ENCODE measurements at regions not wholly inside any gene's neighbourhood (a gene's known extent, or its start where the extent isn't known, plus 50 kb on each side); places are given as distances from the start of the nearest gene placed in this dataset.

DNA sequence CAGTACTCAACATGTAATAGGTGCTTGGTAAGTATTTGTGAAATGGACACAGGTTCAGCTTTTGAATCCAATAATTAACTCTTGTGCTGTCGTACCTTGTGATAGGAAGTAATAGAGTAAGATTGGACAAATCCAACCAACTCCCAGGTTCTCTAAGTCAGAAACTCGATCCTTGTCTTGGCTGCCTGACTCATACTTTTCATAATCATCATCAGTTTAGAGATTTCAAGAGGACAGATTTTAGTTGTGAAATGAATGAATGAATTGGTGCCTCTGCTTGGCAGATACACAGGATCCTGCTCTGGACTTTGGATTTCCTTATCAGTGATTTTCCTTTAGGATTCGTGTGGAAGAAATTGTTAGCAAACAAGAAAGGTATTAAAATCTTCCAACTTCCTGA is 1145.2 kb downstream of the AACS start:
- TF ChIP-seq, protein P1, sequence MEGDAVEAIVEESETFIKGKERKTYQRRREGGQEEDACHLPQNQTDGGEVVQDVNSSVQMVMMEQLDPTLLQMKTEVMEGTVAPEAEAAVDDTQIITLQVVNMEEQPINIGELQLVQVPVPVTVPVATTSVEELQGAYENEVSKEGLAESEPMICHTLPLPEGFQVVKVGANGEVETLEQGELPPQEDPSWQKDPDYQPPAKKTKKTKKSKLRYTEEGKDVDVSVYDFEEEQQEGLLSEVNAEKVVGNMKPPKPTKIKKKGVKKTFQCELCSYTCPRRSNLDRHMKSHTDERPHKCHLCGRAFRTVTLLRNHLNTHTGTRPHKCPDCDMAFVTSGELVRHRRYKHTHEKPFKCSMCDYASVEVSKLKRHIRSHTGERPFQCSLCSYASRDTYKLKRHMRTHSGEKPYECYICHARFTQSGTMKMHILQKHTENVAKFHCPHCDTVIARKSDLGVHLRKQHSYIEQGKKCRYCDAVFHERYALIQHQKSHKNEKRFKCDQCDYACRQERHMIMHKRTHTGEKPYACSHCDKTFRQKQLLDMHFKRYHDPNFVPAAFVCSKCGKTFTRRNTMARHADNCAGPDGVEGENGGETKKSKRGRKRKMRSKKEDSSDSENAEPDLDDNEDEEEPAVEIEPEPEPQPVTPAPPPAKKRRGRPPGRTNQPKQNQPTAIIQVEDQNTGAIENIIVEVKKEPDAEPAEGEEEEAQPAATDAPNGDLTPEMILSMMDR (IDR thresholded peaks at IDR 0.05; ENCODE audit: borderline replicate concordance, insufficient read depth, low read depth, low read length) = no peak
- H3K4me3 ChIP-seq (ENCODE audit: low read depth, low read length) = no peak overlapping the region

DNA sequence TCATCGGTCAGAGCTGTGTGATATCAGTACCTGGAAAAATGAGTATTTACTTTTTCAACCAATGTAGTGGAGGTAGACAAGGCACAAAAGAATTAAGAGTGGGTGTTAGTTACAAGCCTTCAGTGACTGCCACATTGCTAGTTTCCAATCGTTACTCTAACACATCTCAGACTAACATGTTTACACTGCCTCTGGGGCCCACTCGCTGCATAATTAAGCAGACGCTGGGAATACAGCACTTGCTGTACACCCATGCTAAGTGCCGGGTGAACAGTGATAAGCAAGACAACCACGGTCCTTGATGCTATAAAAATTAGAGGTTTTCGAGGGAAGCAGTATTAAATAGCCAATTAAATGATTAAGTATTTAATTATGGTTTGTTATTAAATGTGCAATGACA is 1147.6 kb downstream of the AACS start:
- TF ChIP-seq, protein P1 (IDR thresholded peaks at IDR 0.05; ENCODE audit: borderline replicate concordance, insufficient read depth, low read depth, low read length) = no peak
- no peak overlapping the region for H3K4me3 ChIP-seq (ENCODE audit: low read depth, low read length)

DNA sequence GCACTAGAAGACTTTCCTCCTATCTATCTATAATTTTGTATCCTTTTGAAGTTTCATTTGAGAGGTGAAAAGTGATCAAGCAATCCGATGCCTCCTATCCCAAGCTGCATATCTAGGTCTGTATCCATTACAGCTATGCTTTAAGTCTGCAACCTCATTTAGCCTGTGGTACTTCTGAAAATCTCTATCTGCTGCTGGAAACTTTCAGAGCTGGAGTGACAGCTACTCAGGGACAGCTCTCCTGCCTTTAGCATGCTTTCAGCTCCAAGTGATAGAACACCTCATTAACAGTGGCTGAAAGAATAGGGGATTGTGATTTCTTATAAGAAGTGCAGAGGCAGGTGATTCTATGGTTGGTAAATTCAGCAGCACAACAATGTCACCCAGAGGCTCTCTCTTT is 1153.5 kb downstream of the AACS start:
- TF ChIP-seq, protein P1 (IDR thresholded peaks at IDR 0.05; ENCODE audit: borderline replicate concordance, insufficient read depth, low read depth, low read length) = no peak
- no peak overlapping the region for H3K4me3 ChIP-seq (ENCODE audit: low read depth, low read length)

DNA sequence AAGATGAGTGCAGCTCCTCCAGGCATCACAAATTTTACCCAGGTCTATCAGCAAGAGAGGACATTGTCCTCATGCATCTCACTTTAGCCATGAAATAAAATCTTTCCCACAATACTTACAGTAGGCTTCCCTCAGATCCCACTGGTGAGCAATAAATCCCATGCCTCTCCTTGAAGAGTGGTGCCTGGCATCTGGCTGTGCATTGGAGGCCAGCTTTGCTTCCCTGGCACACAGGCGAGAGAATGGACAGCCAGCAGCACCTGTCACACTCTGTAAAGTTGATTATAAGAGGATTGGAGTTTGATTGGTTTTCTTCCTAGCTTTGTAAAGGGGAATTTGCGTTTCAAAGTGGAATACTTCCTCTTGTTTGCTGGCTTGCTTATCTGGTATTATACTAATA is 1153.9 kb downstream of the AACS start:
- no peak overlapping the region for H3K4me3 ChIP-seq (ENCODE audit: low read depth, low read length)
- TF ChIP-seq, protein P1 (IDR thresholded peaks at IDR 0.05; ENCODE audit: borderline replicate concordance, insufficient read depth, low read depth, low read length) = no peak

DNA sequence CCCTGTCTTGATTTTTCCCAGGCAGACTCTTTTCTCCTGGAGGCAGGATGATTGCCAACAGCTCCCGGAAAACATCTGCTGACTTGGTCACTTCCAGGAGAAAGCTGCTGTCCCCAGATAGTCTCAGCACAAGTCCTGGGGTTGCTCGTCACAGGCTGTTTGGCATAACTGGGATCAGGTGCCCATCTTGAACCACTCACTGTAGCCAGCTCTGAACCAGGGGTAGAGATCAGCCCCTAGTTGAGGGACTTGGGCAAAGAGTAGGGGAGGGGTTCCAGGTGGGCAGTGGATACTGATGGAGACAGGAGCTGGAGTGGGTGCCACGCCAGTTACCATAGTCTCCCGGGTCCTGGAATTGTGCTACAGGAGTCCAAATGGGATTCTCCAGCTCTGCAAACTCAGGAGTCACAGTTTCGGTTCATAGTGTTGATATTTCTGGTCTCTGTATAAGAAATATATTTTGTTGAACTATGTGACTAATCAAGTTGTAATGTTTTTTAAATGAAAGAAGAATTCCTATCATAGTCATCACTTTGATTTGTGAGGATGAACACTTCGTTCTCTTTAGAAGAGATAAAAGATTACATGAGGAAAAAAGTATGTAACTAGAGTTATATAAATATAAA is 1154.5 kb downstream of the AACS start:
- H3K4me3 ChIP-seq (ENCODE audit: low read depth, low read length) = no peak overlapping the region
- TF ChIP-seq, protein P1 (IDR thresholded peaks at IDR 0.05; ENCODE audit: borderline replicate concordance, insufficient read depth, low read depth, low read length) = no peak

DNA sequence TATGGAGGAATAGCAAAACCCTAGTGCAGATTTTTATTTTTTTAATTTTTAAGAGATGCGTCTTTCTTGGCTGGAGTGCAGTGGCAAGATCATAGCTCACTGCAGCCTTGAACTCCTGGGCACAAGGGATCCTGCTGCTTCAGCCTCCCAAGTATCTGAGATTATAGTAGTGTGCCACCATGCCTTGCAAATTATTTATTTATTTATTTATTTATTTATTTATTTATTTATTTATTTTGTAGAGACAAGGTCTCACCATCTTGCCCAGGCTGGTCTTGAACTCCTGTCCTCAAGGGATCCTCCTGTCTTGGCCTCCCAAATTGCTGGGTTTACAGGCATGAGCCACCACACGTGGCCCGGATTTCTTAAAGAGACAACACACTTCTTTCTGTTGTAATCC is 1158.8 kb downstream of the AACS start:
- H3K4me3 ChIP-seq (ENCODE audit: low read depth, low read length) = no peak overlapping the region
- TF ChIP-seq, protein P1 (IDR thresholded peaks at IDR 0.05; ENCODE audit: borderline replicate concordance, insufficient read depth, low read depth, low read length) = no peak

DNA sequence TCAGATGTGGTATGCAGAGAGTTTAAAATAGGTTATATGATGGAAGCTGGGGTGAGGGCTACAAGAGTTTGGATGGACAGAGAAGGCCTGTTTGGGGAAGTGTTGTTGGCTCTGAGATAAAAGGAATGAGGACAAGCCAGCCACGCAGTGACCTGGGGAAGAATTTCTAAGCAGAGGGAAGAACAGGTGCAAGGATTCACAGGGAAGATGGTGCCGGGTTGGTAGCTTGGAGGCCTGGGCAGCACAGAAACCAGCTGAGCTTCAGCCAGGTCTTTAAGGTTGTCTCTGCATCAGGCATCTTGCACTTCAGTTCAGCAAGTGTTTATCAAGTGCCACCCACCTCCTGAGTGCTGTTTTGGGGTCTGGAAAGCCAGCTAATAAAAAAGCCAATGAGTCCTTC is 1163.7 kb downstream of the AACS start:
- H3K4me3 ChIP-seq (ENCODE audit: low read depth, low read length) = no peak overlapping the region
- TF ChIP-seq, protein P1 (IDR thresholded peaks at IDR 0.05; ENCODE audit: borderline replicate concordance, insufficient read depth, low read depth, low read length) = no peak

All from GM12875 (cell line).